Muscle of leg (tissue), 3 donors: ENCODE measurements at regions not wholly inside any gene's neighbourhood (a gene's known extent, or its start where the extent isn't known, plus 50 kb on each side); places are given as distances from the start of the nearest gene placed in this dataset.

ENCODE experiments used
- DNase-seq: peaks from one replicate; pipeline ENCODE4 v3.0.0; 2013
- H3K27ac ChIP-seq: one replicate; pipeline ENCODE4 v1.5.1; 2013; ENCODE audit warnings: mild to moderate bottlenecking, low read length, control low read depth
- H3K27me3 ChIP-seq: one replicate; pipeline ENCODE4 v1.6.1; 2013; ENCODE audit warnings: low read length; ENCODE audit not compliant: control insufficient read depth, insufficient read depth
- H3K36me3 ChIP-seq: one replicate; pipeline ENCODE4 v1.6.1; 2013; ENCODE audit warnings: low read length; ENCODE audit not compliant: control insufficient read depth, insufficient read depth
- H3K4me1 ChIP-seq: one replicate; pipeline ENCODE4 v1.6.1; 2013; ENCODE audit warnings: low read length; ENCODE audit not compliant: control insufficient read depth, insufficient read depth
- H3K4me3 ChIP-seq: one replicate; pipeline ENCODE4 v1.5.1; 2013; ENCODE audit warnings: low read length, control low read depth
- H3K9me3 ChIP-seq: replicated peaks from 2 replicates; pipeline ENCODE4 v1.6.1; 2013; ENCODE audit warnings: low read depth, low read length; ENCODE audit not compliant: control insufficient read depth
- WGBS: methylation state at CpG from one replicate; pipeline ENCODE4 v1.1.5; 2013; ENCODE audit warnings: missing lambda C conversion rate; ENCODE audit not compliant: insufficient coverage; 5-methylcytosine and 5-hydroxymethylcytosine counted together

- Histone ChIP-seq H3K27ac (no peak overlapping the region), H3K27me3 (no peaks in the 10 kb centered on the region), H3K9me3 (no peaks in the 10 kb centered on the region), H3K4me3 (no peak overlapping the region), H3K36me3 (no peaks in the 10 kb centered on the region), H3K4me1 (no peaks in the 10 kb centered on the region)
- no peak for DNase-seq
Measured at GRCh38 chr4:65202853-65203236, 467.4 kb downstream of the EPHA5 start.

- Histone ChIP-seq H3K9me3 (no peaks in the 10 kb centered on the region), H3K27me3 (no peaks in the 10 kb centered on the region), H3K27ac (no peak overlapping the region), H3K4me1 (no peaks in the 10 kb centered on the region), H3K36me3 (no peaks in the 10 kb centered on the region), H3K4me3 (no peak overlapping the region)
- no CpG with 5 or more reads among the region's 2 CpGs for WGBS
- DNase-seq: no peak
Measured at GRCh38 chr4:65202165-65202852, 468.0 kb downstream of the EPHA5 start.

- 89% methylated on average over 3 of the region's 5 CpGs for WGBS
- DNase-seq: no peak
- H3K4me3 ChIP-seq: no peak overlapping the region
- H3K4me1 ChIP-seq: no peaks in the 10 kb centered on the region
- no peaks in the 10 kb centered on the region for H3K36me3 ChIP-seq
- H3K9me3 ChIP-seq: no peaks in the 10 kb centered on the region
- no peaks in the 10 kb centered on the region for H3K27me3 ChIP-seq
- no peak overlapping the region for H3K27ac ChIP-seq
Measured at GRCh38 chr4:65195666-65196065, 474.6 kb downstream of the EPHA5 start.

- Histone ChIP-seq H3K4me3 (no peak overlapping the region), H3K27me3 (no peaks in the 10 kb centered on the region), H3K36me3 (no peaks in the 10 kb centered on the region), H3K4me1 (no peaks in the 10 kb centered on the region), H3K27ac (no peak overlapping the region), H3K9me3 (no peaks in the 10 kb centered on the region)
- no peak for DNase-seq
- WGBS: 70% methylated on average over 1 of the region's 2 CpGs
Measured at GRCh38 chr4:65195002-65195401, 475.3 kb downstream of the EPHA5 start.

- H3K4me1 ChIP-seq: no peaks in the 10 kb centered on the region
- H3K4me3 ChIP-seq: no peak overlapping the region
- DNase-seq: no peak
- H3K27ac ChIP-seq: no peak overlapping the region
- WGBS: 70% methylated on average over 6 of the region's 7 CpGs
- no peaks in the 10 kb centered on the region for H3K9me3 ChIP-seq
- no peaks in the 10 kb centered on the region for H3K27me3 ChIP-seq
- H3K36me3 ChIP-seq: no peaks in the 10 kb centered on the region
Measured at GRCh38 chr4:65193985-65194384, 476.3 kb downstream of the EPHA5 start.

GRCh38 chr4:65190780-65191179 is 479.5 kb downstream of the EPHA5 start:
- DNase-seq: no peak
- Histone ChIP-seq H3K4me1 (no peaks in the 10 kb centered on the region), H3K27me3 (no peaks in the 10 kb centered on the region), H3K4me3 (no peak overlapping the region), H3K9me3 (no peaks in the 10 kb centered on the region), H3K36me3 (no peaks in the 10 kb centered on the region), H3K27ac (no peak overlapping the region)
- WGBS: no CpG with 5 or more reads among the region's 2 CpGs

- Histone ChIP-seq H3K27ac (no peak overlapping the region), H3K27me3 (no peaks in the 10 kb centered on the region), H3K4me3 (no peak overlapping the region), H3K36me3 (no peaks in the 10 kb centered on the region), H3K9me3 (no peaks in the 10 kb centered on the region), H3K4me1 (no peaks in the 10 kb centered on the region)
- DNase-seq: no peak
- WGBS: 63% methylated on average over 3 of the region's 5 CpGs
Measured at GRCh38 chr4:65175585-65175984, 494.7 kb downstream of the EPHA5 start.

- WGBS: no CpG with 5 or more reads among the region's 6 CpGs
- no peaks in the 10 kb centered on the region for H3K9me3 ChIP-seq
- no peaks in the 10 kb centered on the region for H3K27me3 ChIP-seq
- H3K36me3 ChIP-seq: no peaks in the 10 kb centered on the region
- no peak for DNase-seq
- H3K4me1 ChIP-seq: no peaks in the 10 kb centered on the region
- H3K27ac ChIP-seq: no peak overlapping the region
- no peak overlapping the region for H3K4me3 ChIP-seq
Measured at GRCh38 chr4:65170768-65171514, 499.3 kb downstream of the EPHA5 start.

GRCh38 chr4:65167719-65168118 is 502.6 kb downstream of the EPHA5 start:
- H3K4me1 ChIP-seq: no peaks in the 10 kb centered on the region
- no peak overlapping the region for H3K27ac ChIP-seq
- no peak for DNase-seq
- WGBS: 80% methylated on average over 1 of the region's 3 CpGs
- no peaks in the 10 kb centered on the region for H3K27me3 ChIP-seq
- H3K4me3 ChIP-seq: no peak overlapping the region
- H3K9me3 ChIP-seq: no peaks in the 10 kb centered on the region
- H3K36me3 ChIP-seq: no peaks in the 10 kb centered on the region

- H3K4me1 ChIP-seq: no peaks in the 10 kb centered on the region
- H3K36me3 ChIP-seq: no peaks in the 10 kb centered on the region
- H3K9me3 ChIP-seq: no peaks in the 10 kb centered on the region
- no peak overlapping the region for H3K4me3 ChIP-seq
- no peak for DNase-seq
- no peak overlapping the region for H3K27ac ChIP-seq
- H3K27me3 ChIP-seq: no peaks in the 10 kb centered on the region
Measured at GRCh38 chr4:65152205-65152604, 518.1 kb downstream of the EPHA5 start.
